Bone marrow (tissue), 2 donors: ENCODE measurements at regions not wholly inside any gene's neighbourhood (a gene's known extent, or its start where the extent isn't known, plus 50 kb on each side); places are given as distances from the start of the nearest gene placed in this dataset.

Experiments
- DNase-seq, 2 donors: peaks; one replicate each; lab custom pipeline; 2025; lab: John Stamatoyannopoulos, UW

DNA sequence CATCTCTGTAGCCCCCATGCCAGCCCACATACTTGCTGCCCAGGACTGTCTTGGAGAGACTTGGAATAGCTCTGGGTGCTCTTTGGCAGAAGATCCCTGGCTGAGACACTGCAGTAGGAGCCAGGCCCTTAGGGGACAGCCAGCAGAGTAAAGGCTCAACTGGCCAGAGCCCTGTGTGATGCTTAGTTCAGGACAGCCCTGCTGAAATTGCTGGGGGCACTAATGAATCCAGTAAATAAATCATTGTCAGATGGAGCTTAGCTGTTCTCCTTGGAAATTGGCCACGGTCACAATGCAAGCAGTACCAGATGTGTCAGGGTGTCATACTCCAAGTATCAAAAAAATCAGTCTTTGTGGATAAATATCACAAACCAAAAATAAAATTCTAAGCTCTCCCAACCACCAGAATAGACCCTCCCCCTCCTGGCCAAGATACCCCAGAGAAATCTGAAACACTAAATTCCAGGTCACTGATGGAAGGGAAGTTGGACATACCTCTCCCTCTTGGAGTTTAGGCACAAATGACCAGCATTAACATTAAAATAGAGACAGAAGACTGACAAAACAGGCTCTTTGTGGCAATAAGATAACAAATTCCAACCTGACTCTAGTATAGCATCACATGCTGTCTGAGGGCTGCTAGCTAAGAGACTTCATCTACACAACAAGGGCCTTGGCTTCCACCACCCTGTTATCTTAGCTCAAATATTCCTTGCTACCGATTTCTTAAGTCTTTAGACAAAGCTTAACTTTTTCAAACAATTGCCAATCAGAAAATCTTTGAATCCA is 83.2 kb upstream of the DNAH14 start:
- DNase-seq, result no peak

DNA sequence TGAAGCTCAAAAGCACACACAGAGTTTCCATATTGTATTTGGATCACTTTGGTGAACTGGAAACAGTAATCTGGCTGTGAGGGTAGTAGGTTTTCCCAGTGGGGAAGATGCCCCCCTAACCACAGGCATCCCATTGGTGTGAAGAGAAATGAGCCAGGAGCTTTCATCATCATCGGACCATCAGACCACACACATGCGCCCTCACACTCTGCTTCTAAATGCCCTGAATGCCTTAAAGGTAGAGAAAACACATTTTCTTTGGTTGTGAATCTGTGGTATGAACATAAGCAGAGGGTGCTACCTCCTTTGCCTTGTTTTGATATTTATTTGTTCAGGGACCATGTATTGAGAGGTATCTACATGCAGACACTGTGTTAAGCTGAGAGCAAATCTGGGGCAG is 79.0 kb upstream of the DNAH14 start:
- no peak for DNase-seq

- DNase-seq, result peak; percentile 2 to 7
These were observed 78.1 kb upstream of the DNAH14 start for GRCh38 chr1:224851210-224851847.

DNA sequence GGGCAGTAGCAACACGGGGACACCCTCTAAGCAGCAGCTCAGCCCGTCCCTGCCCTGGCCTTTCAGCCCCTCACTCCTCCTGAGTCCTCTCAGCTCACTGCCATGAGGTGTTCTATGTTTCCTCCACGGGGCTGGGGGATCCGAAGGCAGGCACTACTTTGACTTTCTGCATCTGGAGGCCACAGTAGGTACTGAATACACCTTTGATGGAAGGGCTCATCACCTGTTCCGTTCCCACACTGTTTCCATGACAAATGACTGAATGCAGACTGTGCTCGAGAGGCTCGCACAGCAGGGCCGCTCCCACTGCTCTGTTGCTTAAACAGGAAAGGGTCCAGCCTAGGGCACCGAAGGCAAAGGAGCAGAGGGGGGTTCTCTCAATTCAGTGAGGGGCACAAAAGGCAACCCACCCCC is 77.6 kb upstream of the DNAH14 start:
- DNase-seq, result no peak

DNA sequence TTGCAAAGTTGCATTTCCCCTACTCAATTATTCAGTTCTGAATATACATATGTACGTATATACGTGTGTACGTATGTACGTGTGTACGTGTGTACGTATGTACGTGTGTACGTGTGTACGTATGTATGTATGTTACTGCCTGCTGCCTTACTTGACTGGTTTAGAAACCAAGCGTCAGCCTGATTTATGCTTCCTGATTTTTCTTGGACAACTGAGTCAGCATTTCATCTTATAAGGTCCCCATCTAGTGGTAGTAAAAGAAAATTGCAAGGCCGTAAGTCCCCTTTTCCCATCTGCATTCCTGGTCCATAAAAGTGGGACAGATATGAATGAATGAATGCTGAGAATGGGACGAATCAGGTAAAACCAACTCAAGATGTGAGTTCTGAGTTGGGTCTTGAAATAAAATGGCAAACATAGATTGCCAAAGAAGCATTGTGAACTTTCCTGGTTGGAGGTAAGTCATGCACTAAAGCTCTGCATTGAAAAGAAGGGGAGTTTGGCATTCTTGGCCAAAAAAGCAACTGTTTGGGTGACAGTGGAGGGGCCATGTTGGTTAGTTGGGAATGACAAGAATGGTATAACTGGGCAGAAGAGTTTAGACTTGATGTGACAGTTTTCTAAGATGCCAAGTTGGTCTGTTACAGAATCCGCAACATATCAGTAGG is 76.4 kb upstream of the DNAH14 start:
- peak in 1 of 2 donors; percentile 2 for DNase-seq

DNA sequence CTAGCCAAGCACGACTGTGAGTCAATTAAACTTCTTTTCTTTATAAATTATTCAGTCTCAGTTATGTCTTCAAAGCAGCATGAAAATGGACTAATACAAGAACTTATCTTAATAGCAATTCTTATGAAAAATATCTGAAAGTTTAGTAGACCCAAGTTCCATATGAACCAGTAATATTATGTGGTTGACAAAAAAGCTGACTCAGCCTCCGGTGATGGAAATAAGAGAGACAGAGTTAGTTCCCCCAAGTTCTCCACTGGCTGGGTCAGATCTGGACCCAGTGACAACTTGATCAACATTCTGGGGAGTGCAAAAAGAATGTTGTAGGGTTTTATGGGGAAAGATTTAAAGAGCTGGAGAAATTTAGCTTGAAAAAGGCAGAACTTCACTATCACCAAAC is 72.5 kb upstream of the DNAH14 start:
- DNase-seq, result no peak

DNA sequence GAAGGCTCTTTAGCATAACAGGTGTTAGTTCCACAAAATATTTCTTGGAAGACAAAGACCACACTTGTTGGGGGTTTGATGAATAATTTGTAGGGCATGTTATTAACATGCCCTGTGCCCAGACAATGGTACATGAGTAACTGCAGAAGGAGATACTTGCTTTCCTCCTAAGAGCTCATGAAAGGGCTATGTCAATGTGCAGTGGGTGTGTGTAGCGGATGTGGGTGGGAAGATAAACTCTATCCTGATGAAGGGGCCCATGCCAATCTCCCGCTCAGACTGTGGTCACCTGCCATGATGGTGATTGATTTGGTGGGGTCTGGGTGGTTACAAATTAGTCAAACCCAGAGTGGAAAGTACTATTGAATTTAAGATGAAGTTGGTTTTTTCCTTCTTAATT is 69.8 kb upstream of the DNAH14 start:
- DNase-seq, result no peak

DNA sequence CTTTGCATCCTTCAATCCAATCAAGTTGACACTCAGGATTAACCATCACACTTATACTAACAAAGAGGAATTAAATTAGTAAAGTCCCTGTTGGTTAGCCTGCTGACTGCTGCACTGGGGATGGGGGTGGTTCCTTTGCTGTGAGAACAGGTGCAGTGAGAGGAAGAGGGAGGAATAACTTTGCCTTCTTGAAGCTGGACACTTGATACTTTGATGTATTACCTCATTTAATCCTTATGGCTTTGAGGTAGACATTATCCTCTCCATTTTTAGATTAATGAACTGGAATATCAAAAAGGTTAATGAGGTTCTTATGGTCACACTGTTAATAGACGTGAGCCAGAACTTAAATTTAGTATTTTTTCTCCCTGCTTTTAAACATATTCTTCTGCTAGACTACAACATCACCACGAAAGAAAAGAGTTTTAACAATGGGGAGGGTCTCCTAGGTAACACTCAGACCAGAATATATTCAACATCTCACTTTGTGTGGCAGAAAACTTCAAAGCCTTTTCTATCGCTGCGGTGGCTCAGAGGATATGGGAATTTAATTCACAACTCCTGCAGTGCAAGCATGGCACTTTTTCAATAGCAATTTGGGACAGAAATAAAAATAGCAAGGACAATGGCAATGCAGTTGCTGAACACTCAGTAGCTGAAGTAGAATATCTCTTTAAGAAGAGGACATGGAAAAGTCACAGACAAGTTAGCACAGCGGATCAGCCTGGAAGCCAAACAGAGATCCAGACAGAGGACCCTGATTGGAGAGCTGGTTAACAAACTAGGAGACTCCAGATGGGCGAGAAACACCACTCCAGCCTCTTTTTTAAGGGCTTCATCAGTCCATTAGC is 68.8 kb upstream of the DNAH14 start:
- DNase-seq, result no peak

- no peak for DNase-seq
These were observed 68.1 kb upstream of the DNAH14 start for GRCh38 chr1:224861339-224861716.

- DNase-seq, result no peak
These were observed 66.0 kb upstream of the DNAH14 start for GRCh38 chr1:224863486-224863885.

DNA sequence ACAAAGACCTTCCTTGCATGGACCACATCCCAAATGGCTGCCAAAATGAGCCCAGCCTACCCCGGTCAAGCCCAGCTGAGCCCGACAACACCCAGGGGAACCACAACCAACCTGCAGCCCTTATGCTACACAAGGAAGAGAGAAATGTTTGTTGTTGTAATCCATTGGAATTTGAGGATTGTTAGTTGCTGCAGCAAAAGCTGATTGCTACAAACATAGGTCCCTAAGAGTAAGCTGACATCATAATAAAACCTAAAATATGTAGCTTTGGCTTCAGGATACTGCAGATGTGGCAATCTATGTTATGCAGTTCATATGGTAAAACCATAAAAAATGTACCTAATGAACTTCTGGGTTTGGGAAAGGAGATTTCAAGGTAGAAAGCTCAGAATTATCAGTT is 65.5 kb upstream of the DNAH14 start:
- no peak for DNase-seq

GRCh38 chr1:224865510-224865909 is 64.0 kb upstream of the DNAH14 start:
- DNase-seq, result no peak

- DNase-seq, result no peak
These were observed 62.5 kb upstream of the DNAH14 start for GRCh38 chr1:224866940-224867339.

- no peak for DNase-seq
These were observed 61.8 kb upstream of the DNAH14 start for GRCh38 chr1:224867715-224868114.

DNA sequence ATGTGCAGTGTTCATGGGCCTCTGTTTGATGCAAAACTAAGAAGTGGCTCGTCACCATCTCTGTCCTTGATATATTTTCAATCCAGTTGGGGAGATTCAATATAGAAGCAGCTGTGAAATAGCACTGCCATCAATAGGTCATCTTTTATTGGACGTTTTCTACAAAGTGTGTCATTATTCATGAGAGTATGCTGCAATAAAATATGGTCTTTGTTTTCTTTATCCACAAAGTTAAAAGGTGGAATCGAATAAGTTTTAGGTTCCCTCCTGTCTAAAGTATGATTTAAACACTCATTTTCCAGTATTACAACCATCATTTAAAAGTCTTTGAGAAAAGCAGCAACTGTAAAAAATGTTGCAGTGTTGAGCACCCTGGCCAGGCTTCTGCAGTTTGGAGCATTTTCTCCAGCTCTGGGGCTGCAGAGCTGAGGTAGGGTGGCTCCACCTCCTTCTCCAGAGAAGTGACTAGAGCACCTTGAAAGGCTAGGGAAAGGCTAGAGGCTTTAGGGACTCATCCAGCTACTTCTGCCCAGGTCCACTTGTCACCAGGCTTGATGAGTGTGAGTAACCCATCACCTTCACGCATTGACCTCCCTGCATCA is 56.5 kb upstream of the DNAH14 start:
- no peak for DNase-seq

- DNase-seq, result no peak
These were observed 55.8 kb upstream of the DNAH14 start for GRCh38 chr1:224873434-224874369.

GRCh38 chr1:224874775-224875174 is 54.7 kb upstream of the DNAH14 start:
- no peak for DNase-seq

- no peak for DNase-seq
These were observed 50.2 kb upstream of the DNAH14 start for GRCh38 chr1:224879162-224879803.
